ENCODE measurements at regions not wholly inside any gene's neighbourhood (a gene's known extent, or its start where the extent isn't known, plus 50 kb on each side); places are given as distances from the start of the nearest gene placed in this dataset.

GRCh38 chr1:203424861-203425662 is 50.5 kb upstream of the PRELP start:
- TF ChIP-seq CTCF (IDR thresholded peaks at IDR 0.05) (no peak), POLR2A (IDR thresholded peaks at IDR 0.05) (no peak)
